NCI-H1694 (cell line): ENCODE measurements at regions not wholly inside any gene's neighbourhood (a gene's known extent, or its start where the extent isn't known, plus 50 kb on each side); places are given as distances from the start of the nearest gene placed in this dataset.
A peak's percentile ranks its signal among the peaks of the same experiment; 100 is the strongest.
"Not testable (repeated sequence)": the region's sequence is repeated elsewhere in the genome, so short reads cannot be mapped to it uniquely, and the experiment has no call there.

Source experiments
- DNase-seq: peaks from one replicate; lab custom pipeline; 2025; lab: John Stamatoyannopoulos, UW

DNA sequence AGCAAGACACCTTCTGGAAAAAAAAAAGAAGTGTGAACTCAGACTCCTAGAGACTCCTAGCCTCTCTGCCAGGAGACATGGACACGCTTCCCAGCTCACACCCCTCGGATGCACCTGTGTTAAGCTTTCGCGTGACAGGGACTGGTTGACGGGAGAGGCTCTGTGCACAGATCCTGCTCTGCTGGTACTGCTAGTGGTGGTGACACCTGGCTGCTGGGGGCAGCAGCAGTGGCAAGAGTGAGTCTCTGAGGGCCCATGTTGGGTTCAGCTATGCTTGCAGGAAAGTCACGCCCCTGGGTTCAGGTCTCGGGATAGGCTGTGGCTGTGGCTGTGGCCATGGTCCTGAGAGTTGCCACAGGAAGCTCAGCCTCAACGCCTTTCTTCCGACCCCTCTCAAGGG lies 81.1 kb downstream of the XRCC2 start:
- DNase-seq = no peak

- no peak for DNase-seq
These were observed 84.0 kb downstream of the XRCC2 start for GRCh38 chr7:152591976-152592375.

- DNase-seq = no peak
These were observed 85.5 kb downstream of the XRCC2 start for GRCh38 chr7:152590481-152590880.

DNA sequence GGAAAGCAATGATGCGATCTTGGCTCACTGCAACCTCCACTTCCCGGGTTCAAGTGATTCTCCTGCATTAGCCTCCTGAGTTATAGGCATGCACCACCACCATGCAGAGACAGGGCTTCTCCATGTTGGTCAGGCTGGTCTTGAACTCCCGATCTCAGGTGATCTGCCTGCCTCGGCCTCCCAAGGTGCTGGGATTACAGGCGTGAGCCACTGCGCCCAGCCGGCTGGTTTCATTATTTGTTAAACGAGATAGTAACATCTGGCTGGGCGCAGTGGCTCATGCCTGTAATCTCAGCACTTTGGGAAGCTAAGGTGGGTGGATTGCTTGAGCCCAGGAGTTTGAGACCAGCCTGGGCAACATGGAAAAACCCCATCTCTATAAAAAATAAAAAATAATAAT lies 86.1 kb downstream of the XRCC2 start:
- not testable (repeated sequence) for DNase-seq

- DNase-seq = no peak
These were observed 87.6 kb downstream of the XRCC2 start for GRCh38 chr7:152588350-152588749.

- no peak for DNase-seq
These were observed 88.6 kb downstream of the XRCC2 start for GRCh38 chr7:152587366-152587765.

DNA sequence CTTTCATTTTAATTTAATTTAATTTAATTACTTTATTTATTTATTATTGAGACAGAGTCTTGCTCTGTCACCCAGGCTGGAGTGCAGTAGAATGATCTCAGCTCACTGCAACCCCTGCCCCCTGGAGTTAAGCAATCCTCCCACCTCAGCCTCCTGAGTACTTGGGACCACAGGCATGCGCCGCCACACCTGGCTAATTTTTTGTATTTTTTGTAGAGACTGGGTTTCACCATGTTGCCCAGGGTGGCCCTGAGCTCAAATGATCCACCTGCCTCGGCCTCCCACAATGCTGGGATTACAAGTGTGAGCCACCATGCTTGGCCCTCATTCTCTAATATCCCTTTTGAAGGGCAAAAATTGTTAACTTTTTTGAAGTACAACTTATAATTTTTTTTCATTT lies 92.9 kb downstream of the XRCC2 start:
- no peak for DNase-seq

GRCh38 chr7:152579070-152579469 lies 96.9 kb downstream of the XRCC2 start:
- DNase-seq = no peak

- DNase-seq = no peak
These were observed 98.6 kb downstream of the XRCC2 start for GRCh38 chr7:152577339-152577738.

- DNase-seq = no peak
These were observed 100.9 kb downstream of the XRCC2 start for GRCh38 chr7:152574892-152575548.

GRCh38 chr7:152573186-152573585 lies 102.8 kb downstream of the XRCC2 start:
- not testable (repeated sequence) for DNase-seq

GRCh38 chr7:152572101-152572500 lies 103.8 kb downstream of the XRCC2 start:
- DNase-seq = no peak

DNA sequence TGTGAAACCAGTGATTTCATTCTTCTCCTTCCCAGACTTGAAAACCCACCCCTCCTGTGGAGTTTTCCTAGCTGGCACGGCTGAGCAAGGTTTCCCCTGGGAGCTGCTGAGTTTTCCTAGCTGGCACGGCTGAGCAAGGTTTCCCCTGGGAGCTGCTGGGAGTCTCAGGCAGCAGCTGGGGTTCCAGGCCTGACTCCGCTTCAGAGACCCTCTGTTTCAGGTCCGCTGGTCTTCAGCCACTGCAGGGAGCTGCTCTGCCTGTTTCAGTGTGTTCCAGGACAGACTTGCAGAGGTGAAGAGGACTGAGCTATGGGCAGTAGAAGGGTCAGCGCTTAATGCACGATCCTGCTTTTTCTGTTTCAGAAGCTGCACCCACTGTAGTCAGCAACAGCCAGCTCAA lies 104.9 kb downstream of the XRCC2 start:
- peak; percentile 62 for DNase-seq

DNA sequence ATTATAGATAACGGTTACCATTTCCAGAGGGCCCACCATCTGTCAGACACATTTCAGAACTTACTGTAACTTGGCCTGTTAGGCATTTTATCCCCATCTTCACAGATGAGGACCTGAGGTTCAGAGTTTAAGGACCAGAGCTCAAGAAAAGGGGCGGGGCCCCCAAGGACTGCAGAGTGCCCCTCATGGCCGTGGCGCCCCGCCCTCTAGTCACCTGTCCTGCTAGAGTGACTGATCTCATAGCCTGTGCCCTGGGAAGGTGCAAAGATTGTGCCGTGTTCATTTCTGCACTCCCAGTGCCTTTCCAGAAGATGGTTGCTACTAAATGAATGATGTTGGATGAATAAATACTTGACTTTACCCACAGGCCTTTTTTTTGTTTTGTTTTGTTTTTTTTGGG lies 107.0 kb downstream of the XRCC2 start:
- DNase-seq = no peak

DNA sequence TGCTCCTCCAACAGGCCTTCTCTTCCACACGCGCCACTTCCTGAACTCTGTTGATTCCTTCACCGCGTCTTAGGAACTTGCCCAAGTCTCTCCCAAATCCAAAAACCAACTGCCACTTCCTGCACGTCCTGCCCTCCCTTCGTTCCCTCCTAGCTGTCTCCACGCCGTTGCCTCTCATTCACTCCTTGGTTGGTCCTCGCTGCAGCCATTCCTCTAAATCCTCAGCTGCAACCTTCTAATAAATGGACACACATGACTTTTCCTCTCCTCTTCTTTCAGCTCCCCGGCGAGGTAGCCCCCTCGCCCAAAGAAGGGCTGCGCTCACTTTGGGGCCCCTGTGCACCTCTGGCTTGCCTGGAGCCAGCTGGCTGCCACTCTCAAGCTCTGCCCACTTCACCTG lies 110.2 kb downstream of the XRCC2 start:
- DNase-seq = no peak

- DNase-seq = no peak
These were observed 111.2 kb downstream of the XRCC2 start for GRCh38 chr7:152564656-152565250.

GRCh38 chr7:152556013-152556755 lies 119.8 kb downstream of the XRCC2 start:
- no peak for DNase-seq

- DNase-seq = no peak
These were observed 118.0 kb upstream of the KMT2C start for GRCh38 chr7:152553671-152554317.

DNA sequence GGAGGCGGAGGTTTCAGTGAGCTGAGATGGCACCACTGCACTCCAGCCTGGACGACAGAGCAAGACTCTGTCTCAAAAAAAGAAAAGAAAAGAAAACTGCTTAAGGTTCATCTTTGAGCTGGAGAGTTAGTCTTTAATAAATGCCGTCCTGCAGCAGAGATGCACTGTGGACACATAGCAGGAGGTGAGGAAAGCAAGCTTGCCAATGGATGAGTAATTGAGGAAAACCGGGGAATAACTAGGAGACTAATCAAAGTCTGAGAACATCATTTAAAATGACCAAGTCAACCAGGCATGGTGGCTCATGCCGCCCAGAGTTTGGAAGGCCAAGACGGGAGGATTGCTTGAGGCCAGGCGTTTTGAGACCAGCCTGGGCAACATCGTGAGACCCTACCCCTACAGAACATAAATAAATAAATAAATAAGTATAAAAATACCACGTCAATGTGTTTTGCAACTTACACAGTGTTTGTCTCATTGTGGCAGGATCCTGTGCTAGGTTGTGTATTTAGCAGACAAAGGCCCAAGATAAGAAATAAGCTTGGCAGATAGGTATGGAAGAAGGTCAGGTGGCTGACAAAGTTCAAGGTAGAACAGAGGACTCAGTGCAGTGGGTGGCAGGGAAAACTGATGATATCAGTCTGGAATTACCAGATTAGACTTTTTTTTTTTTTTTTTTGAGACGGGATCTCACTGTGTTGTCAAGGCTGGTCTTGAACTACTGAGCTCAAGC lies 115.7 kb upstream of the KMT2C start:
- no peak for DNase-seq

DNA sequence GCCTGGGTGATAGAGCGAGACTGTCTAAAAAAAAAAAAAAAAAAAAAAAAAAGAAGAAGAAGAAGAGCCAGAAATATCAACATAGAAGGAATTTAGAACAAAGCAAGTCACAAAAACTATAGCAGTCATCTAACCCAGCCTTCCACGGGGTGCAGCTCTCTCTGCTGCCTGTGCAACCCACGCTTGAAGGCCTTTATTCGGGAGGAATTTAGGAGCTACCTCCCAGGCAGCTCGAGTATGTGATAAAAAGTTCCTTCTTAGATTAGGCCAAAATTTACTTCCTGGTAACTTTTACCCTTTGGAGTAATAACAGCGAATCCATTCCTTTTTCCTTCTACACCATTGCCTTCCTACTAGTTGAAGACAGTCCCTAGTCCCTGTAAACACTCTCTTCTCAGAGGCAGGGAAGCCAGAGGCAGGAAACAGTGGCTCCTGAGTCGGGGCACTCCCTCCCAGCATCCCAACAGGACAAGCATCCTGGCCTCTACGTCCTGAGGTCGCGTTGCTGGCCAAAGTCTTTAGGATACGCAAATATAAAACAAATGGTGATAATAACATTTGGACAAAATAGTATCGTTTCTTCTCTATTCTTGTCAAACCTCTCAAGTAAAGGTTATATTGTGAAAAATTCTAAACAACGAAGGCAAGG lies 109.3 kb upstream of the KMT2C start:
- DNase-seq = no peak

- no peak for DNase-seq
These were observed 108.7 kb upstream of the KMT2C start for GRCh38 chr7:152544481-152544927.

- DNase-seq = no peak
These were observed 108.0 kb upstream of the KMT2C start for GRCh38 chr7:152543799-152544198.
